Stomach (tissue), 4 donors: ENCODE measurements at regions not wholly inside any gene's neighbourhood (a gene's known extent, or its start where the extent isn't known, plus 50 kb on each side); places are given as distances from the start of the nearest gene placed in this dataset.

Experiments
- CTCF ChIP-seq, 7 experiments: fragments of 450-650 bp in 4 of 7; fragments of 200-600 bp in 3 of 7; sonication (generic) in 3 of 7; IDR thresholded peaks; one replicate each; pipeline ENCODE4 v1.5.1; 2016 to 2019; ENCODE audit warnings: antibody characterized with exemption in 7 of 7, control low read depth in 2 of 7, mild to moderate bottlenecking in 1 of 7
- EP300 ChIP-seq: sonication (generic); formaldehyde crosslinking; IDR thresholded peaks from one replicate; pipeline ENCODE4 v1.6.1; 2017; ENCODE audit warnings: antibody characterized with exemption
- POLR2A ChIP-seq, 4 donors: fragments of 450-650 bp; IDR thresholded peaks; one replicate each; pipeline ENCODE4 v1.6.1; 2016; ENCODE audit warnings: antibody characterized with exemption in 4 of 4, control low read depth in 2 of 4, mild to moderate bottlenecking in 1 of 4, moderate library complexity in 1 of 4
- POLR2AphosphoS5 ChIP-seq, 3 donors: sonication (generic); formaldehyde crosslinking; IDR thresholded peaks; one replicate each; pipeline ENCODE4 v1.6.1; 2016; ENCODE audit warnings: antibody characterized with exemption in 3 of 3

DNA sequence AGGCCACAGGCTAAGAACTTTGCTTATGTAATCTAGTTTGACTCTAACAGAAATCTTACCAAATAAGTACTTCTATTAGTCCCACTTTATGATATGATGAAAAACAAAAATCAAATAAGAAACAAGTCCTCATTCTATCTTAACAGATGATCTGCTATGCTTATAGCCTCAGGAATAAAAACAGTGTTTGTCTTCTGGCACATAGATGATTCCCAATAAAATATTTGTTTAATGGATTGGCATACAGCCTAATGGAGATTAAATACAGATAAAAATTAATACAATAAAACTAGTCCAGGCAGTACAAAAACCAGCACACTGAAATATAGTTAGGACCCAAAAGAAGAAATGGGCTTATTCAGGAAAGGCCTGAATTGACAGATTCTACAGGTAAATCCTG, 971.4 kb upstream of the WWC1 start:
- TF ChIP-seq POLR2A (IDR thresholded peaks at IDR 0.05) (no peak), CTCF (IDR thresholded peaks at IDR 0.05) (no peak), POLR2AphosphoS5 (IDR thresholded peaks at IDR 0.05) (no peak), EP300 (no peak)
